ENCODE measurements at regions not wholly inside any gene's neighbourhood (a gene's known extent, or its start where the extent isn't known, plus 50 kb on each side); places are given as distances from the start of the nearest gene placed in this dataset.

GRCh38 chr11:127492029-127492428 is 491.5 kb upstream of the KIRREL3 start:
- Mint-ChIP-seq H3K27ac (ENCODE audit: unreplicated experiment) (no peak overlapping the region), H3K9me3 (peaks cover 12% of the 10 kb centered on the region), H3K4me3 (no peak overlapping the region), H3K36me3 (ENCODE audit: low read depth) (peaks cover 3% of the 10 kb centered on the region), H3K27me3 (ENCODE audit: low read depth) (no peaks in the 10 kb centered on the region), H3K4me1 (peaks cover 7% of the 10 kb centered on the region)
- no peak for TF ChIP-seq CTCF (conservative IDR thresholded peaks at IDR 0.05)
- DNase-seq (ENCODE audit: low read depth, low spot score) = no peak

- H3K9me3 Mint-ChIP-seq = peaks cover 12% of the 10 kb centered on the region
- H3K4me1 Mint-ChIP-seq = peaks cover 7% of the 10 kb centered on the region
- no peak for TF ChIP-seq CTCF (conservative IDR thresholded peaks at IDR 0.05)
- peaks cover 3% of the 10 kb centered on the region for H3K36me3 Mint-ChIP-seq (ENCODE audit: low read depth)
- no peaks in the 10 kb centered on the region for H3K27me3 Mint-ChIP-seq (ENCODE audit: low read depth)
- H3K4me3 Mint-ChIP-seq = no peak overlapping the region
- no peak for DNase-seq (ENCODE audit: low read depth, low spot score)
- no peak overlapping the region for H3K27ac Mint-ChIP-seq (ENCODE audit: unreplicated experiment)
These were observed 491.0 kb upstream of the KIRREL3 start for GRCh38 chr11:127491589-127491988.

GRCh38 chr11:127490896-127491295 is 490.3 kb upstream of the KIRREL3 start:
- H3K36me3 Mint-ChIP-seq (ENCODE audit: low read depth) = peaks cover 3% of the 10 kb centered on the region
- H3K4me1 Mint-ChIP-seq = peaks cover 7% of the 10 kb centered on the region
- H3K27me3 Mint-ChIP-seq (ENCODE audit: low read depth) = no peaks in the 10 kb centered on the region
- TF ChIP-seq CTCF (conservative IDR thresholded peaks at IDR 0.05) = no peak
- no peak overlapping the region for H3K27ac Mint-ChIP-seq (ENCODE audit: unreplicated experiment)
- DNase-seq (ENCODE audit: low read depth, low spot score) = no peak
- peaks cover 12% of the 10 kb centered on the region for H3K9me3 Mint-ChIP-seq
- H3K4me3 Mint-ChIP-seq = no peak overlapping the region

GRCh38 chr11:127485541-127485940 is 485.0 kb upstream of the KIRREL3 start:
- H3K9me3 Mint-ChIP-seq = peaks cover 4% of the 10 kb centered on the region

GRCh38 chr11:127481391-127481790 is 480.8 kb upstream of the KIRREL3 start:
- H3K4me3 Mint-ChIP-seq = no peak overlapping the region
- DNase-seq (ENCODE audit: low read depth, low spot score) = no peak
- H3K4me1 Mint-ChIP-seq = no peaks in the 10 kb centered on the region
- no peaks in the 10 kb centered on the region for H3K9me3 Mint-ChIP-seq
- no peak for TF ChIP-seq CTCF (conservative IDR thresholded peaks at IDR 0.05)
- no peak overlapping the region for H3K27ac Mint-ChIP-seq (ENCODE audit: unreplicated experiment)
- no peaks in the 10 kb centered on the region for H3K27me3 Mint-ChIP-seq (ENCODE audit: low read depth)
- no peaks in the 10 kb centered on the region for H3K36me3 Mint-ChIP-seq (ENCODE audit: low read depth)

More at GRCh38 chr11:127485541-127485940, 485.0 kb upstream of the KIRREL3 start:
- no peak for TF ChIP-seq CTCF (conservative IDR thresholded peaks at IDR 0.05)
- no peak overlapping the region for H3K27ac Mint-ChIP-seq (ENCODE audit: unreplicated experiment)
- no peak overlapping the region for H3K4me3 Mint-ChIP-seq
- H3K27me3 Mint-ChIP-seq (ENCODE audit: low read depth) = no peaks in the 10 kb centered on the region
- no peak for DNase-seq (ENCODE audit: low read depth, low spot score)
- H3K4me1 Mint-ChIP-seq = no peaks in the 10 kb centered on the region
- H3K36me3 Mint-ChIP-seq (ENCODE audit: low read depth) = no peaks in the 10 kb centered on the region

GRCh38 chr11:127478826-127479225 is 478.3 kb upstream of the KIRREL3 start:
- Mint-ChIP-seq H3K27ac (ENCODE audit: unreplicated experiment) (no peak overlapping the region), H3K4me1 (peaks cover 15% of the 10 kb centered on the region), H3K4me3 (no peak overlapping the region), H3K27me3 (ENCODE audit: low read depth) (no peaks in the 10 kb centered on the region), H3K9me3 (no peaks in the 10 kb centered on the region), H3K36me3 (ENCODE audit: low read depth) (no peaks in the 10 kb centered on the region)
- no peak for DNase-seq (ENCODE audit: low read depth, low spot score)
- no peak for TF ChIP-seq CTCF (conservative IDR thresholded peaks at IDR 0.05)

All from neural crest cell (in vitro differentiated cells).